Endothelial cell of umbilical vein (primary cell): ENCODE measurements at regions not wholly inside any gene's neighbourhood (a gene's known extent, or its start where the extent isn't known, plus 50 kb on each side); places are given as distances from the start of the nearest gene placed in this dataset.

Source experiments
- BruUV-seq: library from RNA; stranded (reverse); fragments of 400-500 nt; replicated peaks from 2 replicates; lab custom pipeline; 2021; lab: Mats Ljungman, UMichigan
- CTCF ChIA-PET: fragments of 300-600, 350-600 bp; sonication (Branson Sonifier 250); formaldehyde crosslinking; loops from one replicate; lab custom pipeline; 2021; ENCODE audit warnings: antibody characterized with exemption, inconsistent platforms; lab: Charles Lee
- POLR2A ChIA-PET: fragments of 300-600, 350-600 bp; sonication (Branson Sonifier 250); formaldehyde crosslinking; loops from one replicate; lab custom pipeline; 2021; ENCODE audit warnings: antibody characterized with exemption, inconsistent platforms; lab: Charles Lee
- DNase-seq: peaks from one replicate; pipeline ENCODE4 v3.0.0-alpha.2; 2011; ENCODE audit warnings: low read depth, low spot score
- FAIRE-seq: peaks from 2 replicates; lab custom pipeline; 2011; peaks lifted over from hg19 to GRCh38; lab: Jason Lieb, UNC
- H2AFZ ChIP-seq: 2 replicates; pipeline ENCODE4 v1.6.0; 2012; ENCODE audit warnings: low read depth, low read length, control low read depth, inconsistent platforms
- H3K27ac ChIP-seq: 2 replicates; pipeline ENCODE4 v1.5.1; 2011; ENCODE audit warnings: low read depth, mild to moderate bottlenecking, control low read depth, low read length, moderate library complexity; ENCODE audit not compliant: insufficient read depth
- H3K27me3 ChIP-seq, 2 experiments: 2 replicates each; pipeline versions ENCODE4 v1.6.0 to v1.6.1; 2011; ENCODE audit warnings: low read length in 2 of 2, mixed read lengths in 1 of 2; ENCODE audit not compliant: control insufficient read depth in 2 of 2, insufficient read depth in 2 of 2
- H3K36me3 ChIP-seq, 2 experiments: 2 replicates in 1 of 2; 3 replicates in 1 of 2; pipeline ENCODE4 v1.5.1; 2011; ENCODE audit warnings: low read length in 2 of 2, mild to moderate bottlenecking in 1 of 2, moderate library complexity in 1 of 2; ENCODE audit not compliant: control insufficient read depth in 2 of 2, insufficient read depth in 2 of 2; ENCODE audit errors: extremely low read depth in 1 of 2
- H3K4me1 ChIP-seq: 3 replicates; pipeline ENCODE4 v1.5.1; 2011; ENCODE audit warnings: mild to moderate bottlenecking, low read length; ENCODE audit not compliant: control insufficient read depth, insufficient read depth; ENCODE audit errors: extremely low read depth
- H3K4me2 ChIP-seq: 2 replicates; pipeline ENCODE4 v1.6.1; 2011; ENCODE audit warnings: low read length, control low read depth, mixed read lengths; ENCODE audit not compliant: insufficient read depth
- H3K4me3 ChIP-seq, 3 experiments: fragments of 200-600 bp in 1 of 3; sonication (generic), shearing (Covaris generic) in 1 of 3; replicated peaks in 1 of 3; 2 replicates each; pipeline ENCODE4 v1.5.1; 2011 to 2016; ENCODE audit warnings: control low read depth in 3 of 3, low read length in 3 of 3, mild to moderate bottlenecking in 2 of 3, inconsistent platforms in 1 of 3, low read depth in 1 of 3, moderate library complexity in 1 of 3; ENCODE audit not compliant: insufficient read depth in 1 of 3
- H3K79me2 ChIP-seq: 2 replicates; pipeline ENCODE4 v1.6.0; 2012; ENCODE audit warnings: low read length, inconsistent platforms; ENCODE audit not compliant: control insufficient read depth, insufficient read depth
- H3K9ac ChIP-seq: replicated peaks from 2 replicates; pipeline ENCODE3; 2011; ENCODE audit warnings: low read length, control low read depth; ENCODE audit not compliant: insufficient read depth; ENCODE audit errors: extremely low read depth
- H3K9me1 ChIP-seq: replicated peaks from 3 replicates; pipeline ENCODE4 v1.6.0; 2011; ENCODE audit warnings: mild to moderate bottlenecking, low read length; ENCODE audit not compliant: control insufficient read depth, insufficient read depth; ENCODE audit errors: extremely low read depth
- H3K9me3 ChIP-seq: replicated peaks from 2 replicates; pipeline ENCODE4 v1.5.1; 2012; ENCODE audit warnings: low read length, inconsistent platforms; ENCODE audit not compliant: control insufficient read depth, insufficient read depth
- H4K20me1 ChIP-seq: replicated peaks from 2 replicates; pipeline ENCODE3; 2011; ENCODE audit warnings: mild to moderate bottlenecking, low read length; ENCODE audit not compliant: control insufficient read depth, insufficient read depth; ENCODE audit errors: extremely low read depth
- EZH2 ChIP-seq: IDR thresholded peaks from 2 replicates; pipeline ENCODE4 v1.6.1; 2012; ENCODE audit warnings: borderline replicate concordance, low read depth, mild to moderate bottlenecking, moderate library complexity, low read length, inconsistent platforms; ENCODE audit not compliant: severe bottlenecking
- MYC ChIP-seq: IDR thresholded peaks from one replicate; pipeline ENCODE4 v1.6.1; 2011; ENCODE audit warnings: mild to moderate bottlenecking, low read depth, low read length
- POLR2AphosphoS5 ChIP-seq: IDR thresholded peaks from 2 replicates; pipeline ENCODE4 v1.6.1; 2012; ENCODE audit warnings: low read depth, mild to moderate bottlenecking, control low read depth, low read length, moderate library complexity; ENCODE audit not compliant: insufficient read depth
- dilution Hi-C: fragments of 300-500 bp; cut with MboI; formaldehyde crosslinking; loops from one replicate; pipeline ENCODE4 v1.15.0; 2019; ENCODE audit warnings: low sequenced_read_pairs; ENCODE audit not compliant: extremely low pct_ligation_motif_present
- intact Hi-C: fragments of 100-400 bp; cut with micrococcal nuclease; formaldehyde crosslinking; loops from one replicate; pipeline ENCODE4 v1.10.0; 2022
- TF ChIP-seq, protein P1 (sequence below): IDR thresholded peaks from 2 replicates; pipeline ENCODE4 v1.6.1; 2011; ENCODE audit not compliant: insufficient read depth, insufficient read length
- TF ChIP-seq, protein P2 (sequence below), 2 donors: IDR thresholded peaks; 1 replicate in 1 of 2; 2 replicates in 1 of 2; pipeline ENCODE4 v1.5.1; 2011; ENCODE audit warnings: low read length in 2 of 2, mild to moderate bottlenecking in 2 of 2, moderate library complexity in 2 of 2, control low read depth in 1 of 2, inconsistent platforms in 1 of 2, low read depth in 1 of 2; ENCODE audit not compliant: insufficient read depth in 1 of 2; ENCODE audit errors: extremely low read depth in 1 of 2

DNA sequence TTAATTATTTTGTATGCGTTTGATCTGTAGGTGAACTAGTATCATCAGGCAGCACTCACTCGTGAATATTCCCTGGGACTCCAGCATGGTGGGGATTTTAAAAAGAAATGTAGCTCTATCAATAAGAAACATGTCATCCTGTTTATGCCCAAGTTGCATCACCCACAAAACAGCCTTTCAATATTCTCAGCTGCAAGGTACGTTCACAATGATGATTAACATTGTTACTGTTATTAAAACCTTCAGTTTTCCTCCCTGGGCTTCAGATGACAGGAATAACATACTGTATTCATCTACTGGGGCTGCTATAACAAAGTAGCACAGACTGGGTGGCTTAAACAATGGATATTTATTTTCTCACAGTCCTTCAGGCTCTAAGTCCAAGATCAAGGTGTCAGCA, 87.9 kb upstream of the KLHL29 start:
- no peak overlapping the region for H3K27ac ChIP-seq
- intact Hi-C loops (no loop called here), dilution Hi-C loops (no loop called here)
- POLR2A ChIA-PET, result no interaction called here
- no peak overlapping the region for H3K9ac ChIP-seq
- TF ChIP-seq POLR2AphosphoS5, result no peak
- TF ChIP-seq, protein P1, sequence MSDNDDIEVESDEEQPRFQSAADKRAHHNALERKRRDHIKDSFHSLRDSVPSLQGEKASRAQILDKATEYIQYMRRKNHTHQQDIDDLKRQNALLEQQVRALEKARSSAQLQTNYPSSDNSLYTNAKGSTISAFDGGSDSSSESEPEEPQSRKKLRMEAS, result no peak
- TF ChIP-seq, protein P2, sequence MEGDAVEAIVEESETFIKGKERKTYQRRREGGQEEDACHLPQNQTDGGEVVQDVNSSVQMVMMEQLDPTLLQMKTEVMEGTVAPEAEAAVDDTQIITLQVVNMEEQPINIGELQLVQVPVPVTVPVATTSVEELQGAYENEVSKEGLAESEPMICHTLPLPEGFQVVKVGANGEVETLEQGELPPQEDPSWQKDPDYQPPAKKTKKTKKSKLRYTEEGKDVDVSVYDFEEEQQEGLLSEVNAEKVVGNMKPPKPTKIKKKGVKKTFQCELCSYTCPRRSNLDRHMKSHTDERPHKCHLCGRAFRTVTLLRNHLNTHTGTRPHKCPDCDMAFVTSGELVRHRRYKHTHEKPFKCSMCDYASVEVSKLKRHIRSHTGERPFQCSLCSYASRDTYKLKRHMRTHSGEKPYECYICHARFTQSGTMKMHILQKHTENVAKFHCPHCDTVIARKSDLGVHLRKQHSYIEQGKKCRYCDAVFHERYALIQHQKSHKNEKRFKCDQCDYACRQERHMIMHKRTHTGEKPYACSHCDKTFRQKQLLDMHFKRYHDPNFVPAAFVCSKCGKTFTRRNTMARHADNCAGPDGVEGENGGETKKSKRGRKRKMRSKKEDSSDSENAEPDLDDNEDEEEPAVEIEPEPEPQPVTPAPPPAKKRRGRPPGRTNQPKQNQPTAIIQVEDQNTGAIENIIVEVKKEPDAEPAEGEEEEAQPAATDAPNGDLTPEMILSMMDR (IDR thresholded peaks at IDR 0.05; ENCODE audit: extremely low read depth in 1 of 2, insufficient read depth in 1 of 2, low read depth in 1 of 2, low read length in 2 of 2), result no peak
- H3K27me3 ChIP-seq, result no peaks in the 10 kb centered on the region
- DNase-seq (no peak), FAIRE-seq (no peak)
- no peaks in the 10 kb centered on the region for H3K79me2 ChIP-seq
- H4K20me1 ChIP-seq, result no peaks in the 10 kb centered on the region
- no peak overlapping the region for H3K4me2 ChIP-seq
- no peak overlapping the region for H3K4me3 ChIP-seq
- no peaks in the 10 kb centered on the region for H3K9me1 ChIP-seq
- no peaks in the 10 kb centered on the region for H3K4me1 ChIP-seq
- no peak overlapping the region for H2AFZ ChIP-seq
- BruUV-seq, result no TSS peak
- CTCF ChIA-PET, result interaction anchor here (1.5 kb wide), 1 partner anchor 16 kb away, joined by 3 read pairs; no protein-coding TSS in a partner anchor
- no peaks in the 10 kb centered on the region for H3K9me3 ChIP-seq
- H3K36me3 ChIP-seq, result no peaks in the 10 kb centered on the region

DNA sequence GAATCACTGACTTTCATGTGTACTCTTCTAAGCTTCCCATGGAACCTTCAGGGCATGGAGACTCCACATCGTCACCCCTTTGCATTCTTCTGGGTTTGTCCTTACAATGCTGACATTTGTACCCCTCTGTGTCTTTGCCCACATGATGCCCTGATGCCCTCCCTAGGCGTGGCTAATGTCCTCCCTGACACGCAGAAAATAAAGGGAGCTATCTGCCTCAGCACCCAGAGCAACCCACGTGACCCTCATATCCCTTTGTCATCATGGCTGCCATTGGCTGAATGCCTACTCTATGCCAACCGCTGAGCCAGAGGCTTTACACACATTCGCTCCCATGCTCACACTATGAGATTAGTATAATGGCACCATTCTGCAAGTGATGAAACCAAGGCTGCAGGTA, 86.4 kb upstream of the KLHL29 start:
- POLR2A ChIA-PET, result no interaction called here
- no peak overlapping the region for H3K4me2 ChIP-seq
- H4K20me1 ChIP-seq, result no peaks in the 10 kb centered on the region
- dilution Hi-C loops (no loop called here), intact Hi-C loops (no loop called here)
- H2AFZ ChIP-seq, result no peak overlapping the region
- H3K4me1 ChIP-seq, result no peaks in the 10 kb centered on the region
- H3K9me1 ChIP-seq, result no peaks in the 10 kb centered on the region
- no peak overlapping the region for H3K4me3 ChIP-seq
- no peaks in the 10 kb centered on the region for H3K36me3 ChIP-seq
- no peak for TF ChIP-seq EZH2
- TF ChIP-seq, protein P2 (IDR thresholded peaks at IDR 0.05; ENCODE audit: extremely low read depth in 1 of 2, insufficient read depth in 1 of 2, low read depth in 1 of 2, low read length in 2 of 2), result no peak
- no peak for TF ChIP-seq MYC
- no peaks in the 10 kb centered on the region for H3K9me3 ChIP-seq
- no peak overlapping the region for H3K27ac ChIP-seq
- CTCF ChIA-PET, result no interaction called here
- H3K79me2 ChIP-seq, result no peaks in the 10 kb centered on the region
- DNase-seq (no peak), FAIRE-seq (no peak)
- no peak overlapping the region for H3K9ac ChIP-seq
- no peaks in the 10 kb centered on the region for H3K27me3 ChIP-seq
- BruUV-seq, result no TSS peak
